Upper lobe of left lung (tissue), 4 donors: ENCODE measurements at regions not wholly inside any gene's neighbourhood (a gene's known extent, or its start where the extent isn't known, plus 50 kb on each side); places are given as distances from the start of the nearest gene placed in this dataset.

ENCODE experiments used
- CTCF ChIP-seq, 6 experiments: fragments of 450-650 bp in 4 of 6; fragments of 200-600 bp in 2 of 6; sonication (generic) in 2 of 6; IDR thresholded peaks; one replicate each; pipeline ENCODE4 v1.5.1; 2016 to 2019; ENCODE audit warnings: antibody characterized with exemption in 6 of 6
- POLR2A ChIP-seq, 4 donors: fragments of 450-650 bp; IDR thresholded peaks; one replicate each; pipeline ENCODE4 v1.5.1; 2016 to 2017; ENCODE audit warnings: antibody characterized with exemption in 4 of 4, mild to moderate bottlenecking in 2 of 4

- TF ChIP-seq CTCF (IDR thresholded peaks at IDR 0.05) (no peak), POLR2A (IDR thresholded peaks at IDR 0.05) (no peak)
These were observed 76.0 kb upstream of the GPR12 start for GRCh38 chr13:26836626-26837025.
